RWPE2 (cell line): ENCODE measurements at regions not wholly inside any gene's neighbourhood (a gene's known extent, or its start where the extent isn't known, plus 50 kb on each side); places are given as distances from the start of the nearest gene placed in this dataset.

Experiments used
- ATAC-seq: fragments of 200-7000 bp; cut with Tn5 transposase; 3 replicates; pipeline ENCODE4 v1.9.1; 2021; ENCODE audit warnings: low read depth
- DNase-seq: peaks from one replicate; pipeline ENCODE4 v3.0.0-alpha.2; 2020; ENCODE audit warnings: low spot score
- H3K27ac ChIP-seq: fragments of 450-650 bp; 2 replicates; pipeline ENCODE4 v1.5.1; 2017; ENCODE audit warnings: mild to moderate bottlenecking; ENCODE audit not compliant: poor library complexity, severe bottlenecking
- H3K27me3 ChIP-seq: fragments of 250-450 bp; sonication (Bioruptor Pico); 2 replicates; pipeline ENCODE4 v1.5.1; 2021; ENCODE audit warnings: mild to moderate bottlenecking, moderate library complexity; ENCODE audit not compliant: insufficient read depth, poor library complexity, severe bottlenecking
- H3K36me3 ChIP-seq: fragments of 250-450 bp; sonication (Bioruptor Pico); 2 replicates; pipeline ENCODE4 v1.5.1; 2020; ENCODE audit warnings: low read depth, mild to moderate bottlenecking, moderate library complexity
- H3K4me1 ChIP-seq: fragments of 250-450 bp; sonication (Bioruptor Pico); 2 replicates; pipeline ENCODE4 v1.5.1; 2021; ENCODE audit warnings: mild to moderate bottlenecking, moderate library complexity; ENCODE audit not compliant: insufficient read depth, poor library complexity, severe bottlenecking
- H3K4me3 ChIP-seq: fragments of 250-450 bp; sonication (Bioruptor Pico); 2 replicates; pipeline ENCODE4 v1.5.1; 2021; ENCODE audit warnings: mild to moderate bottlenecking, moderate library complexity; ENCODE audit not compliant: severe bottlenecking
- H3K9me3 ChIP-seq: fragments of 250-450 bp; sonication (Bioruptor Pico); 2 replicates; pipeline ENCODE4 v1.5.1; 2021; ENCODE audit warnings: mild to moderate bottlenecking, moderate library complexity; ENCODE audit not compliant: severe bottlenecking
- TF ChIP-seq, protein P1 (sequence below): fragments of 450-650 bp; IDR thresholded peaks from one replicate; pipeline ENCODE4 v1.5.1; 2017; ENCODE audit warnings: mild to moderate bottlenecking, moderate library complexity; ENCODE audit not compliant: poor library complexity, severe bottlenecking

DNA sequence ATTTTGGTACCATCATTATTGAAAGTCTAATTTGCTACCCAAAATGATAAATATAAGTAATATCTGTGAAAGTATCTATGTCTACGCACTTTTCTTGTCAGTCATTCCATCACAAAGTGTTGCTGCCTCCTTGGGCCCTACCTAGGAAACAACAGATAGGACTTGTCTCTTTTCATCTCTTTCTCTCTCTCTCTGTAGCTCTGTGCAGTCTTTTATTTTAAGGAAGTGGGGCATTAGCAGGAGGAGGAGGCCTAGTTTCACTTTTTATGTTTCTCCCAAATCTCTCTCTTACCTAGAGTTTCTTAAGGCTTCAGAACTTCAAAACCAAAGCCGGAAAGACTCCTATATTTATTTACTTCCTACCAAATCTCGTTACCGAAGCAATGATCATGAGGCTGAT lies 354.8 kb upstream of the LUZP2 start:
- Histone ChIP-seq H3K4me1 (no peaks in the 10 kb centered on the region), H3K4me3 (no peak overlapping the region), H3K36me3 (no peaks in the 10 kb centered on the region), H3K27ac (no peak overlapping the region), H3K27me3 (no peaks in the 10 kb centered on the region), H3K9me3 (no peaks in the 10 kb centered on the region)
- DNase-seq, result no peak
- ATAC-seq, result no peak
- TF ChIP-seq, protein P1, sequence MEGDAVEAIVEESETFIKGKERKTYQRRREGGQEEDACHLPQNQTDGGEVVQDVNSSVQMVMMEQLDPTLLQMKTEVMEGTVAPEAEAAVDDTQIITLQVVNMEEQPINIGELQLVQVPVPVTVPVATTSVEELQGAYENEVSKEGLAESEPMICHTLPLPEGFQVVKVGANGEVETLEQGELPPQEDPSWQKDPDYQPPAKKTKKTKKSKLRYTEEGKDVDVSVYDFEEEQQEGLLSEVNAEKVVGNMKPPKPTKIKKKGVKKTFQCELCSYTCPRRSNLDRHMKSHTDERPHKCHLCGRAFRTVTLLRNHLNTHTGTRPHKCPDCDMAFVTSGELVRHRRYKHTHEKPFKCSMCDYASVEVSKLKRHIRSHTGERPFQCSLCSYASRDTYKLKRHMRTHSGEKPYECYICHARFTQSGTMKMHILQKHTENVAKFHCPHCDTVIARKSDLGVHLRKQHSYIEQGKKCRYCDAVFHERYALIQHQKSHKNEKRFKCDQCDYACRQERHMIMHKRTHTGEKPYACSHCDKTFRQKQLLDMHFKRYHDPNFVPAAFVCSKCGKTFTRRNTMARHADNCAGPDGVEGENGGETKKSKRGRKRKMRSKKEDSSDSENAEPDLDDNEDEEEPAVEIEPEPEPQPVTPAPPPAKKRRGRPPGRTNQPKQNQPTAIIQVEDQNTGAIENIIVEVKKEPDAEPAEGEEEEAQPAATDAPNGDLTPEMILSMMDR, result no peak

DNA sequence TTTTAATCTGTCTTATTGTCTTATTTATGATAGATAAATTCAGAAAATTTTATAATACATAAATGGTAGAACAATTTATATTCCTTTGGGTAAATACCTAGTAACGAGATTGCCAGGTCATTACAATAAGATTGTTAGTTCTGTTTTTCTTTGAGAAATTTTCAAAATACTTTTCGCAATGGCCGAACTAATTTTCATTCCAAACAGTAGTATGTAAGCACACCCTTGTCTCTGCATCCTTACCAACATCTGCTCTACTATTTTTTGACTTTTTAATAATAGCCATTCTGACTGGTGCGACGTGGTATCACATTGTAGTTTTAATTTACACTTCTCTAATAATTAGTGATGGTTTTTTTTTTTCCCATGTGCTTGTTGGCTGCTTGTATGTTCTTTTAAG lies 351.4 kb upstream of the LUZP2 start:
- H3K9me3 ChIP-seq, result no peaks in the 10 kb centered on the region
- no peaks in the 10 kb centered on the region for H3K27me3 ChIP-seq
- H3K4me1 ChIP-seq, result no peaks in the 10 kb centered on the region
- TF ChIP-seq, protein P1, result no peak
- H3K36me3 ChIP-seq, result no peaks in the 10 kb centered on the region
- H3K27ac ChIP-seq, result no peak overlapping the region
- no peak for ATAC-seq
- DNase-seq, result no peak
- H3K4me3 ChIP-seq, result no peak overlapping the region

DNA sequence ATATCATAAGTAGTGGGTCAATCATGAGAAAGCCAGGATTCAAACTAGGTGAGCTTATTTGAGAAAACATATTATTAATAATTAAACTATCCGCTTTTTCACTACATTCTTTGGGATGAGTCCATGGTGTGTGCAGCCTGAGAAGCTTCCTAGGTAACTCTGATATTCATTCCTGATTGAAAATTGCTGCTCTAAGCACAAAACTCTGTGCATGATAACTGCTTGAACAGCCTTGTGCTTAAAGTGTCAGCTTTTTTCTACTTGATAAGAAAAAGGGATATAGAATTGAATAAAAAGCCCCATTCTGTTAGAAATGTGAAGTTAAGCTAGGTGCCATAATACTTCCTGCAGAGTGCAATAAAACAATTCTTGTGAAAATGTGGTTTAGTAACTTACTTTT lies 343.5 kb upstream of the LUZP2 start:
- Histone ChIP-seq H3K27me3 (no peaks in the 10 kb centered on the region), H3K4me1 (no peaks in the 10 kb centered on the region), H3K27ac (no peak overlapping the region), H3K36me3 (no peaks in the 10 kb centered on the region), H3K4me3 (no peak overlapping the region), H3K9me3 (no peaks in the 10 kb centered on the region)
- ATAC-seq (no peak), DNase-seq (no peak)
- TF ChIP-seq, protein P1, result no peak

DNA sequence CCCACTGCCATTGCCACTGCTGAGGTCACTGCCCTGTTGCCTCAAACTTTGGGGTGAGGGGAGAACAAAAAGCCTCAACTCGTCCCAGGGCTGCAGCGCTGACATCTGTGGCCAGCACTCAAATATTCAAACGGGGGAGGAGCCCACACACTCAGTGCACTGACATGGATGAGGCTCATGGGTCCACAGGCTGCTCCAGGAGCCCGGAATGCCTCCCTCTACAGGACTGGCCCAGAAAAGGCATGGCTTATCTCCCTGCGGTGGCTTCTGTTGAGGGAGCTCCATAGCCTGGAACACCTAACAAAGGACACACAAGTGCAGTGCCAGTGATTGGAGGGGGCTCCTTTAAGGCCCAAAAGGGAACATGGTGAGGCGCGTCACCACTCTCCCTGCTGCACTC lies 341.1 kb upstream of the LUZP2 start:
- no peaks in the 10 kb centered on the region for H3K9me3 ChIP-seq
- no peak overlapping the region for H3K27ac ChIP-seq
- no peak for ATAC-seq
- H3K4me3 ChIP-seq, result no peak overlapping the region
- H3K36me3 ChIP-seq, result no peaks in the 10 kb centered on the region
- TF ChIP-seq, protein P1, result no peak
- no peaks in the 10 kb centered on the region for H3K4me1 ChIP-seq
- no peak for DNase-seq
- H3K27me3 ChIP-seq, result no peaks in the 10 kb centered on the region

DNA sequence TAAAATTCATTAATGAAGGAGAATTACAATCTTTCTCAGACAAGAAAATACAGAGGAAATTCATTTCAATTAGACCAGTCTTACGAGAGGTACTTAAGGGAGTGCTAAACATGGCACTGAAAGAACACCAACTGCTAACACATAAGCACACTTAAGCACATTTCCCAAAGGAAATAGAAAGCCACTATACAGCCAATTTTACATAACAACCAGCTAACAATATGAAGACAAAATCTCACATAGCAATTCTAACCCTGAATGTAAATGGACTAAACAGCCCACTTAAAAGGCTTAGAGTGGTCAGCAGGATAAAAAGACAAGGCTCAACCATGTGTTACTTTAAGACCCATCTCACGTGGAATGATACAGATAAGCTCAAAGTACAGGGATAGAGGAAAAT lies 339.5 kb upstream of the LUZP2 start:
- no peak for DNase-seq
- Histone ChIP-seq H3K9me3 (no peaks in the 10 kb centered on the region), H3K36me3 (no peaks in the 10 kb centered on the region), H3K4me3 (no peak overlapping the region), H3K27ac (no peak overlapping the region), H3K27me3 (no peaks in the 10 kb centered on the region), H3K4me1 (no peaks in the 10 kb centered on the region)
- no peak for ATAC-seq
- TF ChIP-seq, protein P1, result no peak
